GM06990 (cell line): ENCODE measurements at regions not wholly inside any gene's neighbourhood (a gene's known extent, or its start where the extent isn't known, plus 50 kb on each side); places are given as distances from the start of the nearest gene placed in this dataset.
"Not testable (repeated sequence)": the region's sequence is repeated elsewhere in the genome, so short reads cannot be mapped to it uniquely, and the experiment has no call there.

ENCODE experiments used
- DNase-seq: peaks from one replicate; pipeline ENCODE4 v3.0.0-alpha.2; 2011; ENCODE audit not compliant: insufficient read length; ENCODE audit errors: extremely low read depth
- H3K27me3 ChIP-seq: replicated peaks from 2 replicates; pipeline ENCODE4 v1.6.0; 2011; ENCODE audit warnings: low read length; ENCODE audit not compliant: control insufficient read depth, insufficient read depth
- H3K36me3 ChIP-seq: 2 replicates; pipeline ENCODE4 v1.5.1; 2011; ENCODE audit warnings: low read length; ENCODE audit not compliant: control insufficient read depth, insufficient read depth
- H3K4me3 ChIP-seq: replicated peaks from 2 replicates; pipeline ENCODE4 v1.5.1; 2011; ENCODE audit warnings: low read depth, mild to moderate bottlenecking, control low read depth, low read length
- TF ChIP-seq, protein P1 (sequence below): IDR thresholded peaks from 2 replicates; pipeline ENCODE4 v1.5.1; 2011; ENCODE audit warnings: low read length, control low read depth, mild to moderate bottlenecking, inconsistent platforms; ENCODE audit not compliant: insufficient read depth, poor library complexity, severe bottlenecking

DNA sequence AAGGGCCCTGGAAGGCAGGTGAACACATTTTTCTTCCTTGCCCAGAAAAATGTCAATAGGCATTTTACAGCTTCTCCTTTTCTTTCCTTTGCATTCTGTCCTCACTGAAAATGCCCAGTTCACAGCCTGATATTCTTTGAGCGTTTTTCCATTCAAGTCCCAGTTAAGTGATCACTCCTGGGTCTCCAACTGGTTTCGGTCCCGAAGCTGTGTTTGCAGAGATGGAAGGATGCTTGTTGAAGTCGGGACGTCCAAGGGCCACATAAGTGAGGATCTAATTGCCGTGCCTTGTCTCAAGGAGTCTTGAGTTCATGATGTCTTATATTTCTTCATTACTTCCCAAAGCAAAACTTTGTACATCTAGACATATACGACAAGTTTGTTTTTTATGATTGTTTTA lies 208.7 kb upstream of the PRKCQ start:
- H3K4me3 ChIP-seq: no peak overlapping the region
- DNase-seq: no peak
- TF ChIP-seq, protein P1, sequence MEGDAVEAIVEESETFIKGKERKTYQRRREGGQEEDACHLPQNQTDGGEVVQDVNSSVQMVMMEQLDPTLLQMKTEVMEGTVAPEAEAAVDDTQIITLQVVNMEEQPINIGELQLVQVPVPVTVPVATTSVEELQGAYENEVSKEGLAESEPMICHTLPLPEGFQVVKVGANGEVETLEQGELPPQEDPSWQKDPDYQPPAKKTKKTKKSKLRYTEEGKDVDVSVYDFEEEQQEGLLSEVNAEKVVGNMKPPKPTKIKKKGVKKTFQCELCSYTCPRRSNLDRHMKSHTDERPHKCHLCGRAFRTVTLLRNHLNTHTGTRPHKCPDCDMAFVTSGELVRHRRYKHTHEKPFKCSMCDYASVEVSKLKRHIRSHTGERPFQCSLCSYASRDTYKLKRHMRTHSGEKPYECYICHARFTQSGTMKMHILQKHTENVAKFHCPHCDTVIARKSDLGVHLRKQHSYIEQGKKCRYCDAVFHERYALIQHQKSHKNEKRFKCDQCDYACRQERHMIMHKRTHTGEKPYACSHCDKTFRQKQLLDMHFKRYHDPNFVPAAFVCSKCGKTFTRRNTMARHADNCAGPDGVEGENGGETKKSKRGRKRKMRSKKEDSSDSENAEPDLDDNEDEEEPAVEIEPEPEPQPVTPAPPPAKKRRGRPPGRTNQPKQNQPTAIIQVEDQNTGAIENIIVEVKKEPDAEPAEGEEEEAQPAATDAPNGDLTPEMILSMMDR: no peak
- H3K27me3 ChIP-seq: peaks cover 1% of the 10 kb centered on the region
- H3K36me3 ChIP-seq: no peaks in the 10 kb centered on the region

DNA sequence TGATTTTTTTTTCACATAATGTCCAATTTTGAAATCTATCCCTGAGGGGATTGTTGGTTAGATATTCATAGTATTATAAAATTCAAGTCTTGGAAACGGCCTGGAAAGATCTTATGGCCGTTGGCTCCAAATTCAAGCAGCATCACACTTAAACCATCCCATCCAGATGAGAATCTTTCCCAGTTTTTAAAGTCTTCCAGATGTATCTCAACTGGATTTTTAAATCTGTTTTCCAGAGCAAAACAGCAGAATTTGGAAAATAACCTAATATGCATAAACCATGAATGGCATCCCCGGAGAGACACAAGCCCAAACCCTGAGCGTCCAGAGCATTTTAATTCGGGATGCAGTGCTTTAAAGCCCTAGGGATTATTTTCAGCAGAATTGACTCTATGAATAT lies 208.2 kb upstream of the PRKCQ start:
- TF ChIP-seq, protein P1: no peak
- Histone ChIP-seq H3K36me3 (no peaks in the 10 kb centered on the region), H3K27me3 (peaks cover 1% of the 10 kb centered on the region), H3K4me3 (no peak overlapping the region)
- no peak for DNase-seq

DNA sequence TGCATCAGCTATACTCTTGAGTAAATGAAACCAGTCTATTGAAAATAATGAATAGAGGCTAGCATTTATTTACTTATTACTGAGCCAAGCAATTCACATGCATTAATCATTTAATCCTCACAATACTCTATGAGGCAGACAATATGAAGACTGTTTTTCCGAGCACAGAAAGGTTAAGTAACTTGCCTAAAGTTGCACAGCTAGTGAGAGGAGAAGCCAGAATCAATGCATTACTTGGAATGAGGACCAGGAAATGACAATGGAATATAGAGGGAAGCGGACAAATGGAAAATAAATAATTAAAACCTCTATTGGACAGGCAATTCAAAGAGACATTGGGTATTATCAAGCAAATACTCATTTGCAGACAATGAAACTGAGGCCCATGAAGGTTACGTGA lies 207.6 kb upstream of the PRKCQ start:
- H3K36me3 ChIP-seq: no peaks in the 10 kb centered on the region
- peaks cover 1% of the 10 kb centered on the region for H3K27me3 ChIP-seq
- TF ChIP-seq, protein P1: no peak
- DNase-seq: no peak
- H3K4me3 ChIP-seq: no peak overlapping the region

DNA sequence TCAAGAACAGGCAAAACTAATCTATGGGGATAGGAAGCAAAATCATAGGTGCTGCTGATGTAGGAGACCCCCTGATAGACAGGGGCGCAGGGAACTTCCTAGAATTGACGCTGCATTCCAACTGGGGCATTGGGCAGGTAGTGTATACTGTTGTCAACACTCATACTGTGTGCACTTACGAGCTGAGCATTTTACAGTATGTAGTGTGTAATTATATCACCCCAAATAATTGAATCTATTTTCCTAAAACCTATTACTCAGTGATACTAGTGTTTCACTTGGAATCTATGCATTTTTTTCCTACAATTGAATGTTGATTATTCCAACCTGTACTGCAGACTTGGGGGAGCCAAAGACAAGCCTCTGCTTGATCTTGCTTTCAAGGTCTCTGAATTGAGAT lies 207.0 kb upstream of the PRKCQ start:
- Histone ChIP-seq H3K4me3 (no peak overlapping the region), H3K36me3 (no peaks in the 10 kb centered on the region), H3K27me3 (peaks cover 1% of the 10 kb centered on the region; the same call in 1 of the 2 replicates)
- no peak for DNase-seq
- TF ChIP-seq, protein P1: no peak

DNA sequence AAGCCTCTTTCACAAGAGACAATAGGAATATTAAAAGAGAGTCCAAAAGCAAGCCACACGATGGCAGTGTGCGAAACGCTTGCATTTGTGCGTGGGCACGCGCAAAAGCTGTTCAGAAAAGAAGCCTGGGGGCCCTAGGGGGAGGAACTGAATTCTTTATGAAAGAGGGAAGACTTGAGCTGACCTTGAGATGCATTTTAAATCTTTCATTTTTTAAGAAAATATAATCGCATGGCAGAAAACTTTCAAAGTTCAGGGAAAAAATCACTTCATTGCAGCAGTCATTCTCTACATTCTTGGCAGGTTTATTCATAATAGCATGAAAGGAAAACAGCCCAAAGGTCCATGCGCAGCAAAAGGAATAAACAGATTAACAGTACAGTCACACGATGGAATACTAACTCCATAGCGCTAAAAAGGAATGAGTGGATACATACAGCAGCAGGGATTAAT lies 206.5 kb upstream of the PRKCQ start:
- Histone ChIP-seq H3K4me3 (no peak overlapping the region), H3K27me3 (peaks cover 1% of the 10 kb centered on the region; the same call in 1 of the 2 replicates), H3K36me3 (no peaks in the 10 kb centered on the region)
- DNase-seq: no peak
- TF ChIP-seq, protein P1: no peak

DNA sequence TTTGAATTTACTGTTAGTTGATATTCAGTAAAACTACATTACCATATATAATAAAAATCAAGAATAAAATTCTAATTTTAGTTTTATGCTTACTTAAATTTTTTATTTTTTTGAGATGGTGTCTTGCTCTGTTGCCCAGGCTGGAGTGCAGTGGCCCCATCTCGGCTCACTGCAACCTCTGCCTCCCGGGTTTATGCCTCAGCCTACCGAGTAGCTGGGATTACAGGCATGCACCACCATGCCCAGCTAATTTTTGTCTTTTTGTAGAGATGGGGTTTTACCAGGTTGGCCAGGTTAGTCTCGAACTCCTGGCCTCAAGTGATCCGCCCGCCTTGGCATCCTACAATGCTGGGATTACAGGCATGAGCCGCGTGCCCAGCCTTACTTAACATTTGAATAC lies 204.4 kb upstream of the PRKCQ start:
- DNase-seq: not testable (repeated sequence)

More for the DNA sequence above, 204.4 kb upstream of the PRKCQ start:
- H3K4me3 ChIP-seq, H3K36me3 ChIP-seq, H3K27me3 ChIP-seq: not testable (repeated sequence)
